ENCODE measurements at regions not wholly inside any gene's neighbourhood (a gene's known extent, or its start where the extent isn't known, plus 50 kb on each side); places are given as distances from the start of the nearest gene placed in this dataset.

DNA sequence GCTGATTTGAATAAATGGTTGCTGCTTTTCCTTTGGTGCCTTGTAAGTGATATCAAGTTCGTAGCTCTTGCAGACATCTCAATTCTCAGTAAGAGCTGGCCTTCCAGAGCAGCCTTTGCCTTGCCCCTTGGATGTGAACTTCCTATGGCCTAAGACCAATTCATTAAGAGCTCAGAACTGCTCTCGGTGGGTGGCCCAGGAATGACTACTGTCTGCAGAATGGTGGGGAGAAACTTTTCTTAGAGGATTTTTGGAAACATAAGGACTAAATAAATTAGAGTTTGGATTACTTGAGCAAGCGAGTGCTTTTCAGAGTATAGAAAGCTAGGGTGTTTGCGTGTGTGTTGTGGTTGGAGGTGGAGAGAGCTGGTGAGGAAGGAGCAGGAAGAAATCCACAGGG is 306.4 kb upstream of the TBX3 start (continued):
- TF ChIP-seq ZFP36 (IDR thresholded peaks at IDR 0.05; ENCODE audit: borderline replicate concordance, partially characterized antibody) = no peak
- TF ChIP-seq, protein P1, sequence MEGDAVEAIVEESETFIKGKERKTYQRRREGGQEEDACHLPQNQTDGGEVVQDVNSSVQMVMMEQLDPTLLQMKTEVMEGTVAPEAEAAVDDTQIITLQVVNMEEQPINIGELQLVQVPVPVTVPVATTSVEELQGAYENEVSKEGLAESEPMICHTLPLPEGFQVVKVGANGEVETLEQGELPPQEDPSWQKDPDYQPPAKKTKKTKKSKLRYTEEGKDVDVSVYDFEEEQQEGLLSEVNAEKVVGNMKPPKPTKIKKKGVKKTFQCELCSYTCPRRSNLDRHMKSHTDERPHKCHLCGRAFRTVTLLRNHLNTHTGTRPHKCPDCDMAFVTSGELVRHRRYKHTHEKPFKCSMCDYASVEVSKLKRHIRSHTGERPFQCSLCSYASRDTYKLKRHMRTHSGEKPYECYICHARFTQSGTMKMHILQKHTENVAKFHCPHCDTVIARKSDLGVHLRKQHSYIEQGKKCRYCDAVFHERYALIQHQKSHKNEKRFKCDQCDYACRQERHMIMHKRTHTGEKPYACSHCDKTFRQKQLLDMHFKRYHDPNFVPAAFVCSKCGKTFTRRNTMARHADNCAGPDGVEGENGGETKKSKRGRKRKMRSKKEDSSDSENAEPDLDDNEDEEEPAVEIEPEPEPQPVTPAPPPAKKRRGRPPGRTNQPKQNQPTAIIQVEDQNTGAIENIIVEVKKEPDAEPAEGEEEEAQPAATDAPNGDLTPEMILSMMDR (IDR thresholded peaks at IDR 0.05) = no peak
- TF ChIP-seq RAD21 (conservative IDR thresholded peaks at IDR 0.05 in 1 of 2, IDR thresholded peaks at IDR 0.05 in 1 of 2) = no peak
- TF ChIP-seq, protein P2, sequence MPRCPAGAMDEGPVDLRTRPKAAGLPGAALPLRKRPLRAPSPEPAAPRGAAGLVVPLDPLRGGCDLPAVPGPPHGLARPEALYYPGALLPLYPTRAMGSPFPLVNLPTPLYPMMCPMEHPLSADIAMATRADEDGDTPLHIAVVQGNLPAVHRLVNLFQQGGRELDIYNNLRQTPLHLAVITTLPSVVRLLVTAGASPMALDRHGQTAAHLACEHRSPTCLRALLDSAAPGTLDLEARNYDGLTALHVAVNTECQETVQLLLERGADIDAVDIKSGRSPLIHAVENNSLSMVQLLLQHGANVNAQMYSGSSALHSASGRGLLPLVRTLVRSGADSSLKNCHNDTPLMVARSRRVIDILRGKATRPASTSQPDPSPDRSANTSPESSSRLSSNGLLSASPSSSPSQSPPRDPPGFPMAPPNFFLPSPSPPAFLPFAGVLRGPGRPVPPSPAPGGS (IDR thresholded peaks at IDR 0.05) = no peak
- no peak for TF ChIP-seq ESRRA (IDR thresholded peaks at IDR 0.05; ENCODE audit: borderline replicate concordance, low read length)
- TF ChIP-seq TP53 (CRISPR knock-in tag; IDR thresholded peaks at IDR 0.05) = no peak
- no peak for TF ChIP-seq NR3C1 (IDR thresholded peaks at IDR 0.05)
- no peak for TF ChIP-seq FOSL2 (IDR thresholded peaks at IDR 0.05)
- no peak for TF ChIP-seq FOSL2 (CRISPR knock-in tag; IDR thresholded peaks at IDR 0.05)
- TF ChIP-seq, protein P3, sequence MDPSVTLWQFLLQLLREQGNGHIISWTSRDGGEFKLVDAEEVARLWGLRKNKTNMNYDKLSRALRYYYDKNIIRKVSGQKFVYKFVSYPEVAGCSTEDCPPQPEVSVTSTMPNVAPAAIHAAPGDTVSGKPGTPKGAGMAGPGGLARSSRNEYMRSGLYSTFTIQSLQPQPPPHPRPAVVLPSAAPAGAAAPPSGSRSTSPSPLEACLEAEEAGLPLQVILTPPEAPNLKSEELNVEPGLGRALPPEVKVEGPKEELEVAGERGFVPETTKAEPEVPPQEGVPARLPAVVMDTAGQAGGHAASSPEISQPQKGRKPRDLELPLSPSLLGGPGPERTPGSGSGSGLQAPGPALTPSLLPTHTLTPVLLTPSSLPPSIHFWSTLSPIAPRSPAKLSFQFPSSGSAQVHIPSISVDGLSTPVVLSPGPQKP (IDR thresholded peaks at IDR 0.05; ENCODE audit: low read depth, low read length) = no peak
- no peak for TF ChIP-seq RNF2 (IDR thresholded peaks at IDR 0.05; ENCODE audit: borderline replicate concordance, low read depth)
- no peak for TF ChIP-seq CHD4 (IDR thresholded peaks at IDR 0.05; ENCODE audit: borderline replicate concordance)
- no peak for TF ChIP-seq ZNF302 (CRISPR knock-in tag; IDR thresholded peaks at IDR 0.05)
- no peak for TF ChIP-seq BHLHE40 (IDR thresholded peaks at IDR 0.05; ENCODE audit: low read depth, low read length)

DNA sequence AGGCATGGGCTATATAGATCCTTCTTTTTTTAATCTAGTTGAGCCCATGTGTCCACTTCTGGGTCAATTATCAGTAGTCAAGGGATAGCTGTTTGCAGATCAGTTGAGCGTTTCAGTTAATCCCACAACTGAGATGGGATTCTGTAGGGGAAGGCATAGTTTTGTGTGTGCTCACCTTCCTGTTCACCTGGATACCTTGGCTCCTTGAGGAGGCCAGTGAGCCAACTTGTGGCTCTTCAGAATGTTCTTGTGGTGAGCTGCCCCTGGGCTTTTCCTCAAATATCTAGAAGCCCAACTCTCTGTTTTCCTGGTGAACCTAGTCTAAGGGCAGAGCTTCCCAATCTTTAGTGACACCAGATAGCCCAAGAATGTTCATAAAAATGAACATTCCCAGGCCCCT is 302.9 kb upstream of the TBX3 start:
- whole genome bisulfite sequencing (ENCODE audit: missing lambda C conversion rate) = 59% methylated on average over 1 of the region's 1 CpG
- FAIRE-seq = no peak
- DNase-seq (ENCODE audit: low read depth in 1 of 2, low spot score in 1 of 2) = no peak

More for the DNA sequence above, 302.9 kb upstream of the TBX3 start:
- ATAC-seq = no peak
- H3K4me2 ChIP-seq = no peak overlapping the region
- no peak overlapping the region for H3K27ac ChIP-seq
- CTCF ChIA-PET = no interaction called here
- POLR2A ChIA-PET = no interaction called here
- no peak overlapping the region for H3K4me3 ChIP-seq
- no peaks in the 10 kb centered on the region for H3K4me1 ChIP-seq
- H3K9me3 ChIP-seq = no peaks in the 10 kb centered on the region
- TF ChIP-seq EP300 (IDR thresholded peaks at IDR 0.05) (no peak), KDM1A (IDR thresholded peaks at IDR 0.05; ENCODE audit: low read depth) (no peak), CBX8 (IDR thresholded peaks at IDR 0.05) (no peak), POLR2AphosphoS2 (conservative IDR thresholded peaks at IDR 0.05; ENCODE audit: low read length) (no peak), NFE2L2 (conservative IDR thresholded peaks at IDR 0.05; ENCODE audit: low read length) (no peak), ZNF302 (CRISPR knock-in tag; IDR thresholded peaks at IDR 0.05) (no peak), JUNB (IDR thresholded peaks at IDR 0.05) (no peak), FOSB (CRISPR knock-in tag; IDR thresholded peaks at IDR 0.05) (no peak), PHF8 (IDR thresholded peaks at IDR 0.05; ENCODE audit: borderline replicate concordance, low read depth) (no peak), SMC3 (IDR thresholded peaks at IDR 0.05) (no peak), FOSL2 (IDR thresholded peaks at IDR 0.05) (no peak), FOSL2 (CRISPR knock-in tag; IDR thresholded peaks at IDR 0.05) (no peak), GATA3 (IDR thresholded peaks at IDR 0.05; ENCODE audit: borderline replicate concordance) (no peak), JUN (IDR thresholded peaks at IDR 0.05) (no peak), HOXB5 (CRISPR knock-in tag; IDR thresholded peaks at IDR 0.05) (no peak), HOXB13 (CRISPR knock-in tag; IDR thresholded peaks at IDR 0.05; ENCODE audit: low read depth) (no peak), ZFP36 (IDR thresholded peaks at IDR 0.05; ENCODE audit: borderline replicate concordance, partially characterized antibody) (no peak), HEYL (CRISPR knock-in tag; IDR thresholded peaks at IDR 0.05) (no peak)
- TF ChIP-seq, protein P4, sequence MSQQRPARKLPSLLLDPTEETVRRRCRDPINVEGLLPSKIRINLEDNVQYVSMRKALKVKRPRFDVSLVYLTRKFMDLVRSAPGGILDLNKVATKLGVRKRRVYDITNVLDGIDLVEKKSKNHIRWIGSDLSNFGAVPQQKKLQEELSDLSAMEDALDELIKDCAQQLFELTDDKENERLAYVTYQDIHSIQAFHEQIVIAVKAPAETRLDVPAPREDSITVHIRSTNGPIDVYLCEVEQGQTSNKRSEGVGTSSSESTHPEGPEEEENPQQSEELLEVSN (IDR thresholded peaks at IDR 0.05; ENCODE audit: borderline replicate concordance, low read depth) = no peak
- TF ChIP-seq, protein P2 (IDR thresholded peaks at IDR 0.05) = no peak
- TF ChIP-seq, protein P5, sequence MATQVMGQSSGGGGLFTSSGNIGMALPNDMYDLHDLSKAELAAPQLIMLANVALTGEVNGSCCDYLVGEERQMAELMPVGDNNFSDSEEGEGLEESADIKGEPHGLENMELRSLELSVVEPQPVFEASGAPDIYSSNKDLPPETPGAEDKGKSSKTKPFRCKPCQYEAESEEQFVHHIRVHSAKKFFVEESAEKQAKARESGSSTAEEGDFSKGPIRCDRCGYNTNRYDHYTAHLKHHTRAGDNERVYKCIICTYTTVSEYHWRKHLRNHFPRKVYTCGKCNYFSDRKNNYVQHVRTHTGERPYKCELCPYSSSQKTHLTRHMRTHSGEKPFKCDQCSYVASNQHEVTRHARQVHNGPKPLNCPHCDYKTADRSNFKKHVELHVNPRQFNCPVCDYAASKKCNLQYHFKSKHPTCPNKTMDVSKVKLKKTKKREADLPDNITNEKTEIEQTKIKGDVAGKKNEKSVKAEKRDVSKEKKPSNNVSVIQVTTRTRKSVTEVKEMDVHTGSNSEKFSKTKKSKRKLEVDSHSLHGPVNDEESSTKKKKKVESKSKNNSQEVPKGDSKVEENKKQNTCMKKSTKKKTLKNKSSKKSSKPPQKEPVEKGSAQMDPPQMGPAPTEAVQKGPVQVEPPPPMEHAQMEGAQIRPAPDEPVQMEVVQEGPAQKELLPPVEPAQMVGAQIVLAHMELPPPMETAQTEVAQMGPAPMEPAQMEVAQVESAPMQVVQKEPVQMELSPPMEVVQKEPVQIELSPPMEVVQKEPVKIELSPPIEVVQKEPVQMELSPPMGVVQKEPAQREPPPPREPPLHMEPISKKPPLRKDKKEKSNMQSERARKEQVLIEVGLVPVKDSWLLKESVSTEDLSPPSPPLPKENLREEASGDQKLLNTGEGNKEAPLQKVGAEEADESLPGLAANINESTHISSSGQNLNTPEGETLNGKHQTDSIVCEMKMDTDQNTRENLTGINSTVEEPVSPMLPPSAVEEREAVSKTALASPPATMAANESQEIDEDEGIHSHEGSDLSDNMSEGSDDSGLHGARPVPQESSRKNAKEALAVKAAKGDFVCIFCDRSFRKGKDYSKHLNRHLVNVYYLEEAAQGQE (IDR thresholded peaks at IDR 0.05) = no peak

Data from A549 (cell line).